SHP77 (cell line): ENCODE measurements at regions not wholly inside any gene's neighbourhood (a gene's known extent, or its start where the extent isn't known, plus 50 kb on each side); places are given as distances from the start of the nearest gene placed in this dataset.
A peak's percentile ranks its signal among the peaks of the same experiment; 100 is the strongest.
"Not testable (repeated sequence)": the region's sequence is repeated elsewhere in the genome, so short reads cannot be mapped to it uniquely, and the experiment has no call there.

Experiments
- DNase-seq, 2 experiments: peaks; one replicate each; lab custom pipeline; 2025; lab: John Stamatoyannopoulos, UW

- no peak for DNase-seq
Observed at GRCh38 chr12:92061061-92061460, 84.6 kb downstream of the BTG1 start.

GRCh38 chr12:92059960-92060359 lies 85.7 kb downstream of the BTG1 start:
- DNase-seq = no peak

DNA sequence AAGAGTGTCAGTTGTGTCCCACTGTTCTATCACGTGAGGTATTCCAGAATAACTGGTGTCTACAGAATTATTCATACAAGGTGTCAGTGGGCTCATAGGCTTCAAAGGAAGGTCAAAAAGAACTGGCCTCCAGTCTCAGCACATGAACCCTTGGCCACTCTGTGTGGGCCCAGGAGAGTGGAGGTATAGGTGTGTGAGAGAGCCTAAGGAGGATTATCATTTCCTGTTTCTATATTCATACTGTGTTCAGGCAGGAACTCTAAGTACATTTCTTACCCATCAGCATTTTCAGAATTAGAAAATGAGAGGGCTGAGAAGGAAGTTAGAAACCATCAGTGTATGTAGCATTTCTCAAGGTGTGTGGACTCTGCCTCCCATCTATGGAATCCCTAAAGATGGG lies 87.0 kb downstream of the BTG1 start:
- no peak for DNase-seq

DNA sequence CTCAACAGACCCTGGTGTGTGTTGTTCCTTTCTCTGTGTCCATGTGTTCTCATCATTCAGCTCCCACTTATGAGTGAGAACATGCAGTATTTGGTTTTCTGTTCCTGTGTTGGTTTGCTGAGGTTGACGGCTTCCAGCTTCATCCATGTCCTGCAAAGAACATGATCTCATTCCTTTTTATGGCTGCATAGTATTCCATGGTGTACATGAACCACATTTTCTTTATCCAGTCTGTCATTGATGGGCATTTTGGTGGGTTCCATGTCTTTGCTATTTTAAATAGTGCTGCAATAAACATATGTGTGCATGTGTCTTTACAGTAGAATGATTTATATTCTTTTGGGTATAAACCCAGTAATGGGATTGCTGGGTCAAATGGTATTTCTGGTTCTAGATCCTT lies 88.9 kb downstream of the BTG1 start:
- not testable (repeated sequence) for DNase-seq

- no peak for DNase-seq
Observed at GRCh38 chr12:92056290-92056689, 89.4 kb downstream of the BTG1 start.

DNA sequence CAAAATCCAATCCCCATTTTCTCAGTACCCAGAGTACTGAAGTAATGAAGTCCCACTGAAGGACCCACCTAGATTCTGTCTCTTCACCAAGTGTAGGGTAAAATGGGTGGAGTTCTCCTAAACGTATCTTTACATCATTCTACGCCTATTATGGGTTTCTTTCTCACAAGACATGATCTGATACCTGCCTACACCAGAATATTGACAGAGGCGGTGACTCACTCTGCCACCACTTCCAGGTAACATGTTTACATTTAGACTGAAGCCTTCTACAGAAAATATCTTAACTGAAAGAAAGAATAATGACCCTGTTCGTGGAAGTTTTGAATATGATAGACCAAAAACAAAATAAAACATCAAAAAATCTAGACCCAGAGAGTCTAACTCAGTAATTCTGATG lies 89.8 kb downstream of the BTG1 start:
- no peak for DNase-seq

- no peak for DNase-seq
Observed at GRCh38 chr12:92051441-92051840, 94.2 kb downstream of the BTG1 start.

- no peak for DNase-seq
Observed at GRCh38 chr12:92049403-92049802, 96.2 kb downstream of the BTG1 start.

- no peak for DNase-seq
Observed at GRCh38 chr12:92047393-92047826, 98.2 kb downstream of the BTG1 start.

- no peak for DNase-seq
Observed at GRCh38 chr12:92046557-92047392, 98.9 kb downstream of the BTG1 start.

- no peak for DNase-seq
Observed at GRCh38 chr12:92045852-92046251, 99.8 kb downstream of the BTG1 start.

DNA sequence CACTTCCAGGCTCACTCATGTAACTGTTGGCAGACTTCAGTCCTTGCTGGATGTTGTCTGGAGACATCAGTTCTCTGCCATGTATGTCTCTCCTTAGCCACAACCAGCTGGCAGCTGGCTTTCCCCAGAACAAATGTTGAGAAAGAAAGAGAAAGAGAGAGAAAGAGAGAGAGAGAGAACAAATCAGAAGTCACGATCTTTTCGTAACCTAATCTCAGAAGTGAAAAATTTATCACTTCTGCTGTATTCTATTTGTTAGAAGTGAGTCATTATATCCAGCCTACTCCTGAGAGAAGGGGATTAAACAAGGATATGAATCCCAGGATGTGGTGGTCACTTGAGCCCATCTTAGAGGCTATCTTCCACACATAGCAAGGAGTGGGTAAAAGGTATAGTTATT lies 101.2 kb downstream of the BTG1 start:
- DNase-seq = no peak

GRCh38 chr12:92042791-92043531 lies 102.7 kb downstream of the BTG1 start:
- no peak for DNase-seq

DNA sequence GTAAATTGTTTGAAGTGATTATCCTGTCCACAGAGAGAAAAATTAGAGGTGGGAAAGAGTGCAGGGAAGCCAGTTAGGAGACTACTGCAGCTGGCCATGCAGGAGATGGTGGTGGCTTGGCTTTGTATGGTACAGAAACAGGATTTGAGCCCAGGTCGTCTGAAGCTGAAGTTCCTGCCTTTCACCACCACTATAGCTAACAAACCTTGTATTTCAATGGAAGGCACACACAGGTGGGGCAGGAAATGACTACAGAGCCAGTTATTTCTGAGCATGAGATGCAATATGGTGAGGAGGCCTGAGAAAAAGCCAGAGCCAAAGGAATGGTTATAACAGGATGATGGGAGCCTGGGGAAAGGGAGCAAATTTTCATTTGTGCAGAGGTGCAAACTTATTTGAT lies 103.9 kb downstream of the BTG1 start:
- no peak for DNase-seq

DNA sequence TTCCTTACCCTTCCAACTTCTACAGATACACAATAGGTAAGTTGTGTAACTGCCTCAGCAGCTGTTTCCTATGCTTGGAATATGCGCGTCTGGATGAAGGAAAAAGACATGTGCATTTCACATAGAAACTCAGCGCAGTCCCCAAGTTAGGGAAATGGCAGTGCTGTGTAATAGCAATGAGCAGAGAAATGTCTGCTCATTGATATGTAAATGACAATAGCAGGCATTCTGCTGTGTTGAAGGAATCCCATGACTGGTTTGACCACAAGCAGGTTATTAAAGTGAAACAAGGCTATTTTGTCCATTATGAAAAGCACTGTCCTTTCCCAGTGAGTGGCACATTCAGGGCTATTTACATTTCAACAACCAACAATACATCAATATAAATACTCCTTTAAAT lies 106.6 kb downstream of the BTG1 start:
- no peak for DNase-seq

DNA sequence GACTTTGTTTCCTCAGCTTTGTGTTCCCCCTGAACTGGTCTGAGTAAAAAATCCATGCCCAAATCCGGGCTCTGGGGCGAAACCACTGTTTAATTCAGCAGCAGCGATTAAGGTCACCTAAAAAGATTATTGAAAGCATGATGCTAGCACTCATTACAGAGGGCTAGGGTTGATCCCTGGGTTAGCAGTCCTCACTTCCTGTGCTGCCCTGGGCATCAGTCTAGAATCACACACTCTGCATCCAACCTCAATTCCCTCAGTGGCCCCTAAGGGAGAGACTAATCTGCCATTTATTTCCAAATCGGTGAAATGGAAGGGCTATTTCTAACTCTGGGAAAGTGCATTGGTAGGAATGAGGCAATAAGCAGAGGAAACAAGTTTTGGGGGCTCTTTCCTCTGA lies 107.2 kb downstream of the BTG1 start:
- DNase-seq = no peak

DNA sequence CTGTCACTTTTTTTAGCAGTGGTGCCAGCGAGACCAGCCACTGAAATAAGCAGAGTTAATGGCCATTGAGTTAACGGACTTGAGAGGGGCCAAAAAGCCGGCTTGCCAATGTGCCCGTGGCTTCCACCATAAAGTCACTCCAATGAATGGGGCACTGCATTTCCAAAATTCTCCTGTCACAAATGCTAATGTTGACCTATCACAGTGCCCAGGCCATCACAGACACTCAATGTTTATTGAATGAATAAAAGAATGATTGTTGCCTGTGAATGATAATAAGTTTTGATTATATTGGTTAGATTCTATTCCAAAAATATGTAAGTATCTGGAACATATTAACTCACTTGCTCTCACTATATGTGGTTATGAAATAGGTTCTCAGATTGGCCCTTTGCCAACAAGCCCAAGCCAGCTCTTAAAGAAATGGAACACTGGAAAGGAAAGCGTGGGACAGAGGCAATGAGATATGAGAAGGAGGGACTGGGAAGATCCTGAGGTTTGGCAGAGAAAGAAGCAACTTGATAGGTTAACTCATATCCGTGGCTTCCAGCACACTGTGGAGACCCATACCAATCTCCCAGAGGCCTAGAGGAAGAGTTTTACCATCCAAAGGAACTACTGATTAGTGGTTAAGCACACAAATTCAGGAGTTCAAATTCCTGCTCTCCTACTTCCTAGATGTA lies 108.7 kb downstream of the BTG1 start:
- no peak for DNase-seq

DNA sequence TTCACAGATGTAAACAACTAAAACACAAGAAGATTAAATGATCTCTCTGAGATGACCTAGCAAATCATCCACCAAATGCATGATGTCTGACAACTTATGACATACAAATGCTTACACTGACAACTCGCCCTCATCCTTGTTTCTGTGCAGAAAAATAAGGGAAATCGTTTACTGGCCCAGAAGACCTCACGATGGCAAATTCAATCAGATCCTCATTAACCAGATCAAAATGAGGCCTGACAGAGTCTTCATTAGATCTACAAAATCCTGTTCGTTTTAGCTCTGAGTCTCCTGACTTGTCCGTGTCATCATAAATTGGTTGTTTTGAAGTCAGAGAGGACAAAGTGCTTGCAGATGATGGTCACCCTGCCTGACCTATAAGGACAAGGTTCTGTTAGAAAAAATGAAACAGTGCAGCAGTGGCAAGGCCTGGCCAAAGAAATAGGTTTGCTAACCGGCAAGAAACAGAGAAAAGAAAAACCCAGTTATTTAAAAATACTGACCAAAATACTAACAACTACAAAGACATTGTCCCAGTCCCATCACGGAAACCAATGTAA lies 109.5 kb downstream of the BTG1 start:
- DNase-seq = no peak

DNA sequence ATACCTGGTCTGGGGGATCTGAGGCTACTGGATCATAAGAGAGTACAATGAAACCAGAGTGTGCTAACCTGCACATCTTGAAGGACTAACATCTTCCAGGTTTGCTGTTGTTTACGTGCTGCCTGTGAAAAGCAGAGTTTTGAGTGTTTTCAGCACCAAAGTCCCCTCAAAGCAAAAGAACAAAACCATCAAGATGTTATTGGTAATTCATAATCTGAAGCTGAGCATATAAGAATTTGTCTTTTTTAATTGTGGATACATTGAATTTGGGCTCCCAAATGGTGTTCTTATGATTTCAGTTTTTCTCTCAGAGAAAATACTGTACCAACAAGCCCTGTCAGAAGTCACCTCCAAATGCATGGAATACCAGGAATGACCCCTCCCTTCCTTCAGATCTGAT lies 110.2 kb downstream of the BTG1 start:
- DNase-seq = no peak

DNA sequence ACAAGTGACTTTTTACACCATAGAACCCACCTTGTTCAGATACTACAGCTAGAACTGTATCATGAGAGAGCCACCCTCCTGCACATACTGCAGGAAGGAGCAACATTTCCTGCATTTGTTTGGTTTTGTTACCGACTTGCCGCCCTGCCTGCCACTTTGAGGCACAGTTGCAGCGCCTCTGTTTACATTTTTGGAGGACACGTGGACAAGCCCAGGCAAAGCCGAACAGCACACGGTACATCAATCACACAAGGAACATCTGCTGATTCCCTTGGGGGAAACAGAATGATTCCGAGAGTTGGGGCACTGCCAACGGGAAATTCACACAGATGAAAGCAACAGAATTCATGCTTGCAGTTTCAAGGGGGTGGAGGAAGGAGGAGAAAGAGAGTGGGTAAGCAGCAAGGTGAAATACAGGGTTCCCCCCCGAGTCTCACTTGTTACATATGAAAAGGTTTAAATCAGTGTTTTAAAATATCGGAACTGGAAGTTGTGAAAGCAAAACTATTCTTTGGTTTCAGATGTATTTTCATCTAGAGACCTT lies 110.7 kb downstream of the BTG1 start:
- DNase-seq = peak; percentile 85 to 94

- no peak for DNase-seq
Observed at GRCh38 chr12:92034083-92034482, 111.6 kb downstream of the BTG1 start.

DNA sequence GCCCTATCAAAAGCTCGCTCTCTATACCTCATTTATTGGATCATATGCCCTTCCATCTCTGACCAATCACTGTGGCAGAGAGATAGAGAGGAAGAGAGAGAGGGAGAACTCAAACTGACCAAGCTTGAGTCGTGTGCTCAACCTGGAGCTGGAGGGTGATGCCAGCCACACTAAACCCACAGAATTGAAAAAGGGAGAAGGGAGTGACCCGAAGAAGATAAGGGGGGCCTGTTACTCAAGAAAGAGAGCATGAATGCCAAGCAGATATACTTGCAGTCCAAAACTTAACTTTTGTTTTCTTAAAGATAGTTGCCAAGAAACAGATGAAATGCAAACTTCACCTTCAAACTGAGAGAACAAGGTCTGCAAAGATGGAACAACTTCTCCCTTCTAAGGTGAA lies 112.7 kb downstream of the BTG1 start:
- DNase-seq = no peak
